Liver (tissue), 7 donors: ENCODE measurements at regions not wholly inside any gene's neighbourhood (a gene's known extent, or its start where the extent isn't known, plus 50 kb on each side); places are given as distances from the start of the nearest gene placed in this dataset.

Source experiments
- DNase-seq: peaks from one replicate; pipeline ENCODE4 v3.0.0-alpha.2; 2017; ENCODE audit warnings: low spot score
- H3K27ac ChIP-seq, 2 donors: one replicate each; pipeline ENCODE4 v1.7.0; 2013; ENCODE audit warnings: inconsistent platforms in 2 of 2, low read length in 2 of 2, control low read depth in 1 of 2, low read depth in 1 of 2, mild to moderate bottlenecking in 1 of 2
- H3K27me3 ChIP-seq, 4 donors: one replicate each; pipeline versions ENCODE4 v1.6.1 to v1.7.0; 2013; ENCODE audit warnings: low read length in 3 of 4, inconsistent platforms in 1 of 4, mild to moderate bottlenecking in 1 of 4, moderate library complexity in 1 of 4; ENCODE audit not compliant: control insufficient read depth in 4 of 4, insufficient read depth in 4 of 4
- H3K36me3 ChIP-seq, 4 donors: one replicate each; pipeline versions ENCODE4 v1.6.1 to v1.7.0; 2013; ENCODE audit warnings: low read length in 3 of 4, mild to moderate bottlenecking in 3 of 4, low read depth in 1 of 4, moderate library complexity in 1 of 4; ENCODE audit not compliant: control insufficient read depth in 4 of 4, insufficient read depth in 3 of 4
- H3K4me1 ChIP-seq, 4 donors: one replicate each; pipeline versions ENCODE4 v1.6.1 to v1.7.0; 2013; ENCODE audit warnings: low read length in 3 of 4, mild to moderate bottlenecking in 3 of 4, moderate library complexity in 1 of 4; ENCODE audit not compliant: control insufficient read depth in 4 of 4, insufficient read depth in 4 of 4
- H3K4me3 ChIP-seq, 3 donors: one replicate each; pipeline versions ENCODE4 v1.6.1 to v1.7.0; 2013; ENCODE audit warnings: low read length in 3 of 3, control low read depth in 1 of 3, low read depth in 1 of 3, mild to moderate bottlenecking in 1 of 3
- H3K9ac ChIP-seq, 2 donors: one replicate each; pipeline ENCODE4 v1.7.0; 2013; ENCODE audit warnings: low read length in 2 of 2, mild to moderate bottlenecking in 2 of 2, moderate library complexity in 2 of 2, control low read depth in 1 of 2, low read depth in 1 of 2
- H3K9me3 ChIP-seq, 4 donors: one replicate each; pipeline versions ENCODE4 v1.6.1 to v1.7.0; 2013; ENCODE audit warnings: low read length in 3 of 4; ENCODE audit not compliant: control insufficient read depth in 4 of 4
- FOXA1 ChIP-seq: IDR thresholded peaks from 2 replicates; pipeline ENCODE4 v1.6.1; 2016; ENCODE audit warnings: antibody characterized with exemption
- GABPA ChIP-seq, 2 donors: IDR thresholded peaks in 1 of 2; conservative IDR thresholded peaks in 1 of 2; 2 replicates each; pipeline ENCODE4 v1.6.1; 2016; ENCODE audit warnings: antibody characterized with exemption in 2 of 2, mild to moderate bottlenecking in 1 of 2, moderate library complexity in 1 of 2
- HNF4A ChIP-seq, 2 donors: conservative IDR thresholded peaks; 2 replicates each; pipeline ENCODE4 v1.6.1; 2016; ENCODE audit warnings: antibody characterized with exemption in 2 of 2, mild to moderate bottlenecking in 2 of 2
- JUND ChIP-seq, 2 donors: IDR thresholded peaks; 2 replicates each; pipeline ENCODE4 v1.6.1; 2016; ENCODE audit warnings: antibody characterized with exemption in 2 of 2
- NR2F2 ChIP-seq: IDR thresholded peaks from 2 replicates; pipeline ENCODE4 v1.6.1; 2016; ENCODE audit warnings: antibody characterized with exemption
- RAD21 ChIP-seq, 2 donors: IDR thresholded peaks; 2 replicates each; pipeline ENCODE4 v1.6.1; 2016; ENCODE audit warnings: antibody characterized with exemption in 2 of 2, mild to moderate bottlenecking in 2 of 2
- WGBS: extraction: QIAGEN DNeasy Blood & Tissue Kit; methylation state at CpG from one replicate; pipeline ENCODE4 v1.1.7; 2013; 5-methylcytosine and 5-hydroxymethylcytosine counted together
- TF ChIP-seq, protein P1 (sequence below): IDR thresholded peaks from 2 replicates; pipeline ENCODE4 v1.6.1; 2016; ENCODE audit warnings: antibody characterized with exemption, mild to moderate bottlenecking
- TF ChIP-seq, protein P2 (sequence below): IDR thresholded peaks from 2 replicates; pipeline ENCODE4 v1.6.1; 2016; ENCODE audit warnings: antibody characterized with exemption
- TF ChIP-seq, protein P3 (sequence below): IDR thresholded peaks from 2 replicates; pipeline ENCODE4 v1.6.1; 2016; ENCODE audit warnings: antibody characterized with exemption
- donor health status: healthy.
- donor health status: healthy.
- donor health status: healthy.
- donor health status: healthy.

DNA sequence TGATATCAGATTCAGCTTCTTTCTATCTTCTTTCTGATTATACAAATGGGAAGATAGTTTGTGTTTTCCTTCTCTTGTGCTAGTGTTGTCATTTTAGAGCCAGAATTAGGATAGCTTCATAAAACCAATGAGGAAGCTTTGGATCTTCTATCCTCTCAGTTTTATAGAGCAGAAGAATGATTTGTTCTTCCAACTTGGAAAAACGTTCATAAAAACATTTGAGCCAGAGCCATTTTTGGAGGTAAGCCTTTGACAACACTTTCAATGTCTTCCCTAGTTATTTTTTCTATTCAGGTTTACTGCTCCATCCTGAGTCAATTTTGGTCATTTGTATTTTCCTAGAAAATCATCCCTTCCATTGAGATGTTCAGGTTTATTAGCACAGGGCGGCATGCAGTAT is 91.2 kb upstream of the MYOCD start:
- Histone ChIP-seq H3K27me3 (no peaks in the 10 kb centered on the region), H3K9ac (no peak overlapping the region), H3K9me3 (no peaks in the 10 kb centered on the region), H3K27ac (no peak overlapping the region), H3K36me3 (no peaks in the 10 kb centered on the region), H3K4me3 (no peak overlapping the region), H3K4me1 (no peaks in the 10 kb centered on the region)
- 77% methylated on average over 2 of the region's 2 CpGs for WGBS
- no peak for TF ChIP-seq HNF4A (conservative IDR thresholded peaks at IDR 0.05)
- no peak for TF ChIP-seq JUND (IDR thresholded peaks at IDR 0.05)
- no peak for TF ChIP-seq FOXA1
- DNase-seq, result no peak

DNA sequence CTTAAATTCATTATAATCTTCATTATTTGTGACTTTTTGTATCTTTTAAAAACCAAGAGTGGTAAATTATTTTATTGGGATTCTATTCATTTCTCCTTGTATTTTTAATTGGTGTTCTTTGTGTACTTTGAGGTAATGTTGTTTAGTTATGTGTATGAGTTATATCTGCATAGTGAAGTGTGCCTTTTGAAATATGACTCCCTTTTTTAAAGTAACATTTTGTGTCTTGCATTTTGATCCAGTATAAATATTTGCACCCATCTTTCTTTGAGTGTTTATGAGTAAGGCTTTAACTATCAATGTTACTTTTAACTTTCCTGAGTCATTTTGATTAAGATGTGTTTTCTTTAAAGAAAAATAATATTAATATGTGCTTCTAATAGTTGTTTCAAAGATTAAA is 90.0 kb upstream of the MYOCD start:
- Histone ChIP-seq H3K4me3 (no peak overlapping the region), H3K9ac (no peak overlapping the region), H3K27ac (no peak overlapping the region), H3K27me3 (no peaks in the 10 kb centered on the region), H3K9me3 (no peaks in the 10 kb centered on the region), H3K4me1 (no peaks in the 10 kb centered on the region), H3K36me3 (no peaks in the 10 kb centered on the region)
- DNase-seq, result no peak
- TF ChIP-seq FOXA1 (no peak), GABPA (IDR thresholded peaks at IDR 0.05 in 1 of 2, conservative IDR thresholded peaks at IDR 0.05 in 1 of 2) (no peak), RAD21 (IDR thresholded peaks at IDR 0.05) (no peak), HNF4A (conservative IDR thresholded peaks at IDR 0.05) (no peak), JUND (IDR thresholded peaks at IDR 0.05) (no peak)
- TF ChIP-seq, protein P1, sequence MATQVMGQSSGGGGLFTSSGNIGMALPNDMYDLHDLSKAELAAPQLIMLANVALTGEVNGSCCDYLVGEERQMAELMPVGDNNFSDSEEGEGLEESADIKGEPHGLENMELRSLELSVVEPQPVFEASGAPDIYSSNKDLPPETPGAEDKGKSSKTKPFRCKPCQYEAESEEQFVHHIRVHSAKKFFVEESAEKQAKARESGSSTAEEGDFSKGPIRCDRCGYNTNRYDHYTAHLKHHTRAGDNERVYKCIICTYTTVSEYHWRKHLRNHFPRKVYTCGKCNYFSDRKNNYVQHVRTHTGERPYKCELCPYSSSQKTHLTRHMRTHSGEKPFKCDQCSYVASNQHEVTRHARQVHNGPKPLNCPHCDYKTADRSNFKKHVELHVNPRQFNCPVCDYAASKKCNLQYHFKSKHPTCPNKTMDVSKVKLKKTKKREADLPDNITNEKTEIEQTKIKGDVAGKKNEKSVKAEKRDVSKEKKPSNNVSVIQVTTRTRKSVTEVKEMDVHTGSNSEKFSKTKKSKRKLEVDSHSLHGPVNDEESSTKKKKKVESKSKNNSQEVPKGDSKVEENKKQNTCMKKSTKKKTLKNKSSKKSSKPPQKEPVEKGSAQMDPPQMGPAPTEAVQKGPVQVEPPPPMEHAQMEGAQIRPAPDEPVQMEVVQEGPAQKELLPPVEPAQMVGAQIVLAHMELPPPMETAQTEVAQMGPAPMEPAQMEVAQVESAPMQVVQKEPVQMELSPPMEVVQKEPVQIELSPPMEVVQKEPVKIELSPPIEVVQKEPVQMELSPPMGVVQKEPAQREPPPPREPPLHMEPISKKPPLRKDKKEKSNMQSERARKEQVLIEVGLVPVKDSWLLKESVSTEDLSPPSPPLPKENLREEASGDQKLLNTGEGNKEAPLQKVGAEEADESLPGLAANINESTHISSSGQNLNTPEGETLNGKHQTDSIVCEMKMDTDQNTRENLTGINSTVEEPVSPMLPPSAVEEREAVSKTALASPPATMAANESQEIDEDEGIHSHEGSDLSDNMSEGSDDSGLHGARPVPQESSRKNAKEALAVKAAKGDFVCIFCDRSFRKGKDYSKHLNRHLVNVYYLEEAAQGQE, result no peak
- TF ChIP-seq, protein P2, sequence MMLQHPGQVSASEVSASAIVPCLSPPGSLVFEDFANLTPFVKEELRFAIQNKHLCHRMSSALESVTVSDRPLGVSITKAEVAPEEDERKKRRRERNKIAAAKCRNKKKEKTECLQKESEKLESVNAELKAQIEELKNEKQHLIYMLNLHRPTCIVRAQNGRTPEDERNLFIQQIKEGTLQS, result no peak
- TF ChIP-seq, protein P3, sequence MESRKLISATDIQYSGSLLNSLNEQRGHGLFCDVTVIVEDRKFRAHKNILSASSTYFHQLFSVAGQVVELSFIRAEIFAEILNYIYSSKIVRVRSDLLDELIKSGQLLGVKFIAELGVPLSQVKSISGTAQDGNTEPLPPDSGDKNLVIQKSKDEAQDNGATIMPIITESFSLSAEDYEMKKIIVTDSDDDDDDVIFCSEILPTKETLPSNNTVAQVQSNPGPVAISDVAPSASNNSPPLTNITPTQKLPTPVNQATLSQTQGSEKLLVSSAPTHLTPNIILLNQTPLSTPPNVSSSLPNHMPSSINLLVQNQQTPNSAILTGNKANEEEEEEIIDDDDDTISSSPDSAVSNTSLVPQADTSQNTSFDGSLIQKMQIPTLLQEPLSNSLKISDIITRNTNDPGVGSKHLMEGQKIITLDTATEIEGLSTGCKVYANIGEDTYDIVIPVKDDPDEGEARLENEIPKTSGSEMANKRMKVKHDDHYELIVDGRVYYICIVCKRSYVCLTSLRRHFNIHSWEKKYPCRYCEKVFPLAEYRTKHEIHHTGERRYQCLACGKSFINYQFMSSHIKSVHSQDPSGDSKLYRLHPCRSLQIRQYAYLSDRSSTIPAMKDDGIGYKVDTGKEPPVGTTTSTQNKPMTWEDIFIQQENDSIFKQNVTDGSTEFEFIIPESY, result no peak

DNA sequence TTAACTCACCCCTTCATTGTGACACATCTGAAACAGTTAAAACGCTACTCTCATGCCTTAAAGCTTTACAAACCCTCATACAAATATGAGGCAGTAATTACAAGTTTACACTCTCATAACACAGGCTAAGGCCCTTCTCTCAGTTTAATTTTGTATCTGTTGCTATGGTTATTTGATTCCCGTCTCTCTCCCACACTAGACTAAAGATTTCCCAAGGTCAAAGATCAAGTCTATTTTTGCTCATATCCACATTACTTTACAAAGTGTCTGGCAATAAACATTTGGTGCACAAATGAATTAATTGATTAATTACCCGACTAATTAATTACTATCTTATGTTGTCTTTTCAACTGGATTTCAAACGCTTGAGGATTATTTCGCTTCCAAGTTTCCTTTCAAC is 86.4 kb upstream of the MYOCD start:
- H3K27ac ChIP-seq, result no peak overlapping the region
- H3K9me3 ChIP-seq, result no peaks in the 10 kb centered on the region
- H3K27me3 ChIP-seq, result no peaks in the 10 kb centered on the region
- H3K36me3 ChIP-seq, result no peaks in the 10 kb centered on the region
- no peak overlapping the region for H3K4me3 ChIP-seq
- DNase-seq, result no peak
- no peaks in the 10 kb centered on the region for H3K4me1 ChIP-seq
- WGBS, result 68% methylated on average over 5 of the region's 5 CpGs
- TF ChIP-seq RAD21 (IDR thresholded peaks at IDR 0.05) (no peak), NR2F2 (peak; percentile 59)
- H3K9ac ChIP-seq, result no peak overlapping the region
